Neural cell (in vitro differentiated cells): ENCODE measurements at regions not wholly inside any gene's neighbourhood (a gene's known extent, or its start where the extent isn't known, plus 50 kb on each side); places are given as distances from the start of the nearest gene placed in this dataset.

Experiments used
- H2AFZ ChIP-seq: fragments of 200-600, 300-800 bp; sonication (generic), shearing (Covaris generic); 2 replicates; pipeline ENCODE4 v1.6.0; 2014; ENCODE audit warnings: low read depth, mild to moderate bottlenecking, antibody characterized with exemption, low read length, moderate library complexity
- H3F3A ChIP-seq: fragments of 200-600 bp; shearing (Covaris generic); 2 replicates; pipeline ENCODE4 v1.6.1; 2016; ENCODE audit warnings: mild to moderate bottlenecking, moderate library complexity, mixed read lengths, antibody characterized with exemption, low read length; ENCODE audit not compliant: insufficient read depth, poor library complexity, severe bottlenecking
- H3K27ac ChIP-seq: fragments of 200-600, 300-800 bp; sonication (generic), shearing (Covaris generic); 2 replicates; pipeline ENCODE4 v1.5.1; 2014; ENCODE audit warnings: mild to moderate bottlenecking, low read length, moderate library complexity
- H3K27me3 ChIP-seq: fragments of 300-800, 200-600 bp; sonication (generic), shearing (Covaris generic); 2 replicates; pipeline ENCODE4 v1.6.0; 2014; ENCODE audit warnings: mild to moderate bottlenecking, low read depth, low read length, moderate library complexity; ENCODE audit not compliant: insufficient read depth
- H3K36me3 ChIP-seq: fragments of 300-800, 200-600 bp; sonication (generic), shearing (Covaris generic); 2 replicates; pipeline ENCODE4 v1.5.1; 2014; ENCODE audit warnings: mild to moderate bottlenecking, antibody characterized with exemption, low read length, moderate library complexity; ENCODE audit not compliant: insufficient read depth
- H3K4me2 ChIP-seq: fragments of 300-800, 200-600 bp; sonication (generic), shearing (Covaris generic); 2 replicates; pipeline ENCODE4 v1.6.0; 2014; ENCODE audit warnings: mild to moderate bottlenecking, low read length
- H3K4me3 ChIP-seq: fragments of 300-800, 200-600 bp; sonication (generic), shearing (Covaris generic); 2 replicates; pipeline ENCODE4 v1.5.1; 2014; ENCODE audit warnings: mild to moderate bottlenecking, low read length, moderate library complexity
- H3K79me2 ChIP-seq: fragments of 200-600 bp; shearing (Covaris generic); replicated peaks from 2 replicates; pipeline ENCODE4 v1.6.0; 2014; ENCODE audit warnings: mild to moderate bottlenecking, low read length, moderate library complexity; ENCODE audit not compliant: insufficient read depth
- H3K9ac ChIP-seq: fragments of 300-800, 200-600 bp; sonication (generic), shearing (Covaris generic); 2 replicates; pipeline ENCODE4 v1.6.1; 2016; ENCODE audit warnings: mild to moderate bottlenecking, low read length, mixed read lengths
- H3K9me2 ChIP-seq: fragments of 200-600 bp; shearing (Covaris generic); 2 replicates; pipeline ENCODE4 v1.6.1; 2016; ENCODE audit warnings: mild to moderate bottlenecking, low read length, mixed read lengths; ENCODE audit not compliant: insufficient read depth
- H3K9me3 ChIP-seq: fragments of 200-600, 300-800 bp; sonication (generic), shearing (Covaris generic); 2 replicates; pipeline ENCODE4 v1.6.1; 2016; ENCODE audit warnings: mild to moderate bottlenecking, mixed run types, low read length, moderate library complexity, mixed read lengths
- H4K20me1 ChIP-seq: fragments of 200-600 bp; shearing (Covaris generic); 2 replicates; pipeline ENCODE4 v1.6.1; 2016; ENCODE audit warnings: mild to moderate bottlenecking, mixed run types; ENCODE audit not compliant: insufficient read depth
- CTCF ChIP-seq: fragments of 450-650 bp; IDR thresholded peaks from 2 replicates; pipeline ENCODE4 v1.5.1; 2014; ENCODE audit warnings: antibody characterized with exemption, mild to moderate bottlenecking, moderate library complexity; ENCODE audit not compliant: poor library complexity, severe bottlenecking
- EP300 ChIP-seq: fragments of 450-650 bp; conservative IDR thresholded peaks from 2 replicates; pipeline ENCODE4 v1.6.1; 2014; ENCODE audit warnings: antibody characterized with exemption, mild to moderate bottlenecking, moderate library complexity; ENCODE audit not compliant: poor library complexity, severe bottlenecking
- EZH2 ChIP-seq: fragments of 200-600, 300-800 bp; shearing (Covaris generic), sonication (generic); IDR thresholded peaks from 2 replicates; pipeline ENCODE4 v1.6.1; 2014; ENCODE audit warnings: antibody characterized with exemption, low read length, borderline replicate concordance, mild to moderate bottlenecking; ENCODE audit not compliant: insufficient read depth, poor library complexity, severe bottlenecking
- MXI1 ChIP-seq: fragments of 450-650 bp; conservative IDR thresholded peaks from 2 replicates; pipeline ENCODE4 v1.6.1; 2014; ENCODE audit warnings: antibody characterized with exemption, mild to moderate bottlenecking; ENCODE audit not compliant: poor library complexity, severe bottlenecking
- POLR2AphosphoS5 ChIP-seq: IDR thresholded peaks from 2 replicates; pipeline ENCODE4 v1.6.1; 2012
- RAD21 ChIP-seq: fragments of 450-650 bp; conservative IDR thresholded peaks from 2 replicates; pipeline ENCODE4 v1.6.1; 2014; ENCODE audit warnings: antibody characterized with exemption, mild to moderate bottlenecking, moderate library complexity
- REST ChIP-seq: IDR thresholded peaks from 2 replicates; pipeline ENCODE4 v1.6.1; 2012; ENCODE audit warnings: borderline replicate concordance
- SMC3 ChIP-seq: fragments of 450-650 bp; conservative IDR thresholded peaks from 2 replicates; pipeline ENCODE4 v1.6.1; 2014; ENCODE audit warnings: antibody characterized with exemption, mild to moderate bottlenecking, moderate library complexity; ENCODE audit not compliant: poor library complexity
- TAF1 ChIP-seq: IDR thresholded peaks from 2 replicates; pipeline ENCODE4 v1.6.1; 2012; ENCODE audit warnings: low read depth

- H3K4me2 ChIP-seq = no peak overlapping the region
- TF ChIP-seq MXI1 = no peak
- TF ChIP-seq EZH2 = no peak
- TF ChIP-seq TAF1 = no peak
- TF ChIP-seq POLR2AphosphoS5 = no peak
- no peak for TF ChIP-seq SMC3
- TF ChIP-seq EP300 = no peak
- no peak for TF ChIP-seq RAD21
- TF ChIP-seq REST = no peak
- no peak for TF ChIP-seq CTCF
- H4K20me1 ChIP-seq = no peaks in the 10 kb centered on the region
- no peaks in the 10 kb centered on the region for H3K36me3 ChIP-seq
- no peak overlapping the region for H3K9ac ChIP-seq
- H3K27me3 ChIP-seq = no peaks in the 10 kb centered on the region
- H3K9me2 ChIP-seq = no peaks in the 10 kb centered on the region
- H3F3A ChIP-seq = no peaks in the 10 kb centered on the region
- no peak overlapping the region for H3K27ac ChIP-seq
- no peaks in the 10 kb centered on the region for H3K79me2 ChIP-seq
- no peak overlapping the region for H3K4me3 ChIP-seq
- no peaks in the 10 kb centered on the region for H3K9me3 ChIP-seq
- no peak overlapping the region for H2AFZ ChIP-seq
Observed at GRCh38 chr11:82557274-82557673, 176.4 kb downstream of the FAM181B start.

- Histone ChIP-seq H3K9ac (no peak overlapping the region), H4K20me1 (no peaks in the 10 kb centered on the region), H3K9me2 (no peaks in the 10 kb centered on the region), H3K36me3 (no peaks in the 10 kb centered on the region), H3K27ac (no peak overlapping the region), H2AFZ (no peak overlapping the region), H3K27me3 (no peaks in the 10 kb centered on the region), H3K4me2 (no peak overlapping the region), H3K4me3 (no peak overlapping the region), H3F3A (no peaks in the 10 kb centered on the region), H3K79me2 (no peaks in the 10 kb centered on the region), H3K9me3 (no peaks in the 10 kb centered on the region)
- TF ChIP-seq CTCF (no peak), POLR2AphosphoS5 (no peak), TAF1 (no peak), MXI1 (no peak), RAD21 (no peak), REST (no peak), EP300 (no peak)
Observed at GRCh38 chr11:82556210-82556609, 177.5 kb downstream of the FAM181B start.
